Trophoblast cell (in vitro differentiated cells and primary cell): ENCODE measurements at regions not wholly inside any gene's neighbourhood (a gene's known extent, or its start where the extent isn't known, plus 50 kb on each side); places are given as distances from the start of the nearest gene placed in this dataset.

Source experiments
- DNase-seq, 2 donors: peaks; one replicate each; pipeline ENCODE4 v3.0.0-alpha.2; 2016
- H2AFZ ChIP-seq: 2 replicates; pipeline ENCODE4 v1.6.1; 2013; ENCODE audit warnings: low read length, moderate library complexity, mild to moderate bottlenecking; ENCODE audit not compliant: insufficient read depth, poor library complexity
- H2AK5ac ChIP-seq: 2 replicates; pipeline ENCODE4 v1.6.1; 2013; ENCODE audit warnings: mild to moderate bottlenecking, low read length
- H2BK120ac ChIP-seq: 2 replicates; pipeline ENCODE4 v1.6.1; 2013; ENCODE audit warnings: low read length, mild to moderate bottlenecking, moderate library complexity; ENCODE audit not compliant: insufficient read depth, poor library complexity
- H2BK12ac ChIP-seq: 2 replicates; pipeline ENCODE4 v1.6.1; 2013; ENCODE audit warnings: mild to moderate bottlenecking, low read length, moderate library complexity
- H2BK5ac ChIP-seq: 2 replicates; pipeline ENCODE4 v1.6.1; 2013; ENCODE audit warnings: low read length, low read depth, moderate library complexity, mild to moderate bottlenecking; ENCODE audit not compliant: poor library complexity
- H3K14ac ChIP-seq: 2 replicates; pipeline ENCODE4 v1.6.1; 2013; ENCODE audit warnings: mild to moderate bottlenecking, low read length
- H3K18ac ChIP-seq: 2 replicates; pipeline ENCODE4 v1.6.1; 2013; ENCODE audit warnings: mild to moderate bottlenecking, low read length
- H3K23ac ChIP-seq: 2 replicates; pipeline ENCODE4 v1.6.1; 2013; ENCODE audit warnings: low read length
- H3K27ac ChIP-seq: 2 replicates; pipeline ENCODE4 v1.5.1; 2013; ENCODE audit warnings: low read depth, mild to moderate bottlenecking, inconsistent platforms, low read length, moderate library complexity
- H3K27me3 ChIP-seq: 2 replicates; pipeline ENCODE4 v1.6.1; 2013; ENCODE audit warnings: inconsistent platforms, mild to moderate bottlenecking, low read length, moderate library complexity; ENCODE audit not compliant: insufficient read depth
- H3K36me3 ChIP-seq, 2 experiments: 1 replicate in 1 of 2; 2 replicates in 1 of 2; pipeline ENCODE4 v1.6.1; 2013; ENCODE audit warnings: low read length in 2 of 2, mild to moderate bottlenecking in 2 of 2, moderate library complexity in 1 of 2; ENCODE audit not compliant: insufficient read depth in 2 of 2, control insufficient read depth in 1 of 2
- H3K4ac ChIP-seq: 2 replicates; pipeline ENCODE4 v1.6.1; 2013; ENCODE audit warnings: low read depth, mild to moderate bottlenecking, low read length, moderate library complexity
- H3K4me1 ChIP-seq, 2 experiments: 1 replicate in 1 of 2; 2 replicates in 1 of 2; pipeline ENCODE4 v1.6.1; 2013; ENCODE audit warnings: low read length in 2 of 2, mild to moderate bottlenecking in 2 of 2, moderate library complexity in 1 of 2; ENCODE audit not compliant: insufficient read depth in 2 of 2, control insufficient read depth in 1 of 2
- H3K4me2 ChIP-seq: 2 replicates; pipeline ENCODE4 v1.6.1; 2013; ENCODE audit warnings: inconsistent platforms, mild to moderate bottlenecking, low read length, moderate library complexity
- H3K4me3 ChIP-seq: 2 replicates; pipeline ENCODE4 v1.5.1; 2013; ENCODE audit warnings: mild to moderate bottlenecking, low read depth, low read length, inconsistent platforms
- H3K79me1 ChIP-seq: one replicate; pipeline ENCODE4 v1.6.1; 2013; ENCODE audit warnings: low read length
- H3K79me2 ChIP-seq: 2 replicates; pipeline ENCODE4 v1.6.1; 2013; ENCODE audit warnings: low read length, mild to moderate bottlenecking; ENCODE audit not compliant: control insufficient read depth, insufficient read depth, poor library complexity
- H3K9ac ChIP-seq: 2 replicates; pipeline ENCODE4 v1.6.1; 2013; ENCODE audit warnings: mild to moderate bottlenecking, low read length
- H3K9me3 ChIP-seq: 2 replicates; pipeline ENCODE4 v1.6.1; 2013; ENCODE audit warnings: low read depth, mild to moderate bottlenecking, control low read depth, inconsistent platforms, low read length; ENCODE audit not compliant: insufficient read depth
- H4K12ac ChIP-seq: 2 replicates; pipeline ENCODE4 v1.6.1; 2013; ENCODE audit warnings: low read depth, mild to moderate bottlenecking, low read length, moderate library complexity
- H4K8ac ChIP-seq: 2 replicates; pipeline ENCODE4 v1.6.1; 2013; ENCODE audit warnings: low read depth, mild to moderate bottlenecking, low read length, moderate library complexity
- H4K91ac ChIP-seq: one replicate; pipeline ENCODE4 v1.6.1; 2013; ENCODE audit warnings: low read depth, mild to moderate bottlenecking, low read length, moderate library complexity
- WGBS: extraction: QIAGEN DNeasy Blood & Tissue Kit; methylation state at CpG from one replicate; pipeline ENCODE4 v1.1.7; 2013; ENCODE audit warnings: missing lambda C conversion rate; ENCODE audit not compliant: insufficient read length, insufficient coverage; ENCODE audit errors: extremely low coverage; 5-methylcytosine and 5-hydroxymethylcytosine counted together

- peaks cover 6 to 10% of the 10 kb centered on the region in 2 experiments for H3K4me1 ChIP-seq
- no peaks in the 10 kb centered on the region for H3K27me3 ChIP-seq
- H4K12ac ChIP-seq, result no peak overlapping the region
- H2BK120ac ChIP-seq, result no peak overlapping the region
- no peak overlapping the region for H2BK5ac ChIP-seq
- no peaks in the 10 kb centered on the region for H3K79me2 ChIP-seq
- no peak overlapping the region for H3K14ac ChIP-seq
- H2BK12ac ChIP-seq, result no peak overlapping the region
- H4K8ac ChIP-seq, result no peak overlapping the region
- no peak overlapping the region for H3K18ac ChIP-seq
- H3K4me3 ChIP-seq, result no peak overlapping the region
- H2AFZ ChIP-seq, result no peak overlapping the region
- H3K27ac ChIP-seq, result no peak overlapping the region
- H3K9ac ChIP-seq, result no peak overlapping the region
- no peaks in the 10 kb centered on the region for H3K79me1 ChIP-seq
- no peak overlapping the region for H3K23ac ChIP-seq
- WGBS, result no CpG with 5 or more reads among the region's 6 CpGs
- H3K4ac ChIP-seq, result no peak overlapping the region
- H4K91ac ChIP-seq, result no peak overlapping the region
- no peak overlapping the region for H2AK5ac ChIP-seq
- H3K36me3 ChIP-seq, result no peaks in the 10 kb centered on the region
- H3K4me2 ChIP-seq, result no peak overlapping the region
- DNase-seq, result no peak
- H3K9me3 ChIP-seq, result no peaks in the 10 kb centered on the region
Measured at GRCh38 chr14:22506378-22506710, 82.7 kb downstream of the DAD1 start.

- WGBS, result no CpG with 5 or more reads among the region's 8 CpGs
- Histone ChIP-seq H3K9me3 (no peaks in the 10 kb centered on the region), H2BK12ac (no peak overlapping the region), H4K91ac (no peak overlapping the region), H3K79me2 (no peaks in the 10 kb centered on the region), H3K27me3 (no peaks in the 10 kb centered on the region), H3K9ac (no peak overlapping the region), H3K18ac (no peak overlapping the region), H3K36me3 (no peaks in the 10 kb centered on the region), H3K79me1 (no peaks in the 10 kb centered on the region), H4K12ac (no peak overlapping the region), H3K4me1 (peaks cover 6 to 10% of the 10 kb centered on the region in 2 experiments), H3K23ac (no peak overlapping the region), H2BK5ac (no peak overlapping the region), H3K4me3 (no peak overlapping the region), H2BK120ac (no peak overlapping the region), H3K14ac (no peak overlapping the region), H3K4me2 (no peak overlapping the region), H2AK5ac (no peak overlapping the region), H3K27ac (no peak overlapping the region), H3K4ac (no peak overlapping the region), H4K8ac (no peak overlapping the region), H2AFZ (no peak overlapping the region)
- DNase-seq, result no peak
Measured at GRCh38 chr14:22505697-22506377, 83.2 kb downstream of the DAD1 start.

- Histone ChIP-seq H2BK12ac (no peak overlapping the region), H2AK5ac (no peak overlapping the region), H3K79me2 (no peaks in the 10 kb centered on the region), H3K23ac (no peak overlapping the region), H3K36me3 (no peaks in the 10 kb centered on the region), H2BK5ac (no peak overlapping the region), H4K91ac (no peak overlapping the region), H2BK120ac (no peak overlapping the region), H3K18ac (no peak overlapping the region), H3K79me1 (no peaks in the 10 kb centered on the region), H3K4me1 (peaks cover 6 to 10% of the 10 kb centered on the region in 2 experiments), H3K4ac (no peak overlapping the region), H3K4me3 (no peak overlapping the region), H2AFZ (no peak overlapping the region), H3K9me3 (no peaks in the 10 kb centered on the region), H3K14ac (no peak overlapping the region), H4K12ac (no peak overlapping the region), H3K9ac (no peak overlapping the region), H3K27ac (no peak overlapping the region), H4K8ac (no peak overlapping the region), H3K27me3 (no peaks in the 10 kb centered on the region), H3K4me2 (no peak overlapping the region)
- DNase-seq, result no peak
- WGBS, result no CpG with 5 or more reads among the region's 1 CpG
Measured at GRCh38 chr14:22505309-22505696, 83.7 kb downstream of the DAD1 start.

GRCh38 chr14:22502551-22502950 lies 86.5 kb downstream of the DAD1 start:
- H3K27me3 ChIP-seq, result no peaks in the 10 kb centered on the region
- no peak overlapping the region for H4K12ac ChIP-seq
- H2BK5ac ChIP-seq, result no peak overlapping the region
- no peak overlapping the region for H2AFZ ChIP-seq
- no CpG with 5 or more reads among the region's 6 CpGs for WGBS
- H4K8ac ChIP-seq, result no peak overlapping the region
- peaks cover 6% of the 10 kb centered on the region in 2 experiments for H3K4me1 ChIP-seq
- no peak overlapping the region for H2AK5ac ChIP-seq
- DNase-seq, result no peak
- no peak overlapping the region for H2BK120ac ChIP-seq
- H3K18ac ChIP-seq, result no peak overlapping the region
- H3K79me1 ChIP-seq, result no peaks in the 10 kb centered on the region
- no peaks in the 10 kb centered on the region for H3K36me3 ChIP-seq
- H3K23ac ChIP-seq, result no peak overlapping the region
- no peak overlapping the region for H3K4me3 ChIP-seq
- no peaks in the 10 kb centered on the region for H3K79me2 ChIP-seq
- H3K4ac ChIP-seq, result no peak overlapping the region
- no peak overlapping the region for H2BK12ac ChIP-seq
- H3K9ac ChIP-seq, result no peak overlapping the region
- H3K14ac ChIP-seq, result no peak overlapping the region
- H3K4me2 ChIP-seq, result no peak overlapping the region
- no peaks in the 10 kb centered on the region for H3K9me3 ChIP-seq
- no peak overlapping the region for H3K27ac ChIP-seq
- H4K91ac ChIP-seq, result no peak overlapping the region
